ENCODE measurements at regions not wholly inside any gene's neighbourhood (a gene's known extent, or its start where the extent isn't known, plus 50 kb on each side); places are given as distances from the start of the nearest gene placed in this dataset.

DNA sequence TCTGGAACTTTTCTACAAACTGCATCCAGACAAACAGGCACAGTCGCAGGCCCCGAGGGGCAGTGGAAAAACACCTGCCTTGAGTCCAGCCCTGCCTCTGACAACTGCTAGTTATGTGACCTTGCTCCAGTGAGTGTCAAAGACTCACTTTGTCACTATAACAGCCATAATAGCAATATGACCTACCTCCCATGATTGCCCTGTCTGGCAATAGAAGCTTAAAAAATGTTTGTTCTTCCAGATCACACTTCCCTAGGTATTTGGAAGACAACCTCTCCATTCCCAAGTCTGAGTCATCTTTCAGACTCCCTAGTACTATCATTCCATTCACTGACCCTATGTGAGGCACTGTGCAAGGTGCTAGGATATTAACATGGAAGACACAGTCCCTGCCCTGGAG, 74.5 kb downstream of the RPL27A start:
- H3K4me3 ChIP-seq (replicated peaks in 1 of 4; ENCODE audit: control extremely low read depth in 1 of 4, insufficient read depth in 1 of 4, low read depth in 3 of 4, low read length in 4 of 4): no peak overlapping the region
- no peaks in the 10 kb centered on the region for H3K9me3 ChIP-seq (ENCODE audit: control insufficient read depth, insufficient read depth, low read depth, low read length)
- no peak overlapping the region for H3K27ac ChIP-seq (ENCODE audit: insufficient read depth, low read length)
- H3K27me3 ChIP-seq (ENCODE audit: control insufficient read depth, insufficient read depth, low read length): no peaks in the 10 kb centered on the region
- peak in 1 of 2 donors; percentile 78 for DNase-seq (ENCODE audit: low read depth in 2 of 2)
- H3K79me2 ChIP-seq (ENCODE audit: control insufficient read depth, insufficient read depth, low read length): peaks cover 28% of the 10 kb centered on the region
- no peaks in the 10 kb centered on the region for H4K20me1 ChIP-seq (ENCODE audit: control insufficient read depth, extremely low read depth, insufficient read depth, low read length)
- no peak overlapping the region for H3K4me2 ChIP-seq (ENCODE audit: extremely low read depth, insufficient read depth, low read length)
- no peak for TF ChIP-seq EZH2 (IDR thresholded peaks at IDR 0.05; ENCODE audit: low read length, missing control alignments)
- TF ChIP-seq, protein P1, sequence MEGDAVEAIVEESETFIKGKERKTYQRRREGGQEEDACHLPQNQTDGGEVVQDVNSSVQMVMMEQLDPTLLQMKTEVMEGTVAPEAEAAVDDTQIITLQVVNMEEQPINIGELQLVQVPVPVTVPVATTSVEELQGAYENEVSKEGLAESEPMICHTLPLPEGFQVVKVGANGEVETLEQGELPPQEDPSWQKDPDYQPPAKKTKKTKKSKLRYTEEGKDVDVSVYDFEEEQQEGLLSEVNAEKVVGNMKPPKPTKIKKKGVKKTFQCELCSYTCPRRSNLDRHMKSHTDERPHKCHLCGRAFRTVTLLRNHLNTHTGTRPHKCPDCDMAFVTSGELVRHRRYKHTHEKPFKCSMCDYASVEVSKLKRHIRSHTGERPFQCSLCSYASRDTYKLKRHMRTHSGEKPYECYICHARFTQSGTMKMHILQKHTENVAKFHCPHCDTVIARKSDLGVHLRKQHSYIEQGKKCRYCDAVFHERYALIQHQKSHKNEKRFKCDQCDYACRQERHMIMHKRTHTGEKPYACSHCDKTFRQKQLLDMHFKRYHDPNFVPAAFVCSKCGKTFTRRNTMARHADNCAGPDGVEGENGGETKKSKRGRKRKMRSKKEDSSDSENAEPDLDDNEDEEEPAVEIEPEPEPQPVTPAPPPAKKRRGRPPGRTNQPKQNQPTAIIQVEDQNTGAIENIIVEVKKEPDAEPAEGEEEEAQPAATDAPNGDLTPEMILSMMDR (conservative IDR thresholded peaks at IDR 0.05 in 1 of 2, IDR thresholded peaks at IDR 0.05 in 1 of 2; ENCODE audit: low read depth in 1 of 2, low read length in 2 of 2): no peak
- H3K9ac ChIP-seq (ENCODE audit: insufficient read depth, low read length): no peak overlapping the region
- H3K4me1 ChIP-seq (ENCODE audit: control insufficient read depth, extremely low read depth, insufficient read depth, low read length): peaks cover 18% of the 10 kb centered on the region
- no peaks in the 10 kb centered on the region for H3K36me3 ChIP-seq (ENCODE audit: control insufficient read depth, insufficient read depth, low read length)
- H2AFZ ChIP-seq (ENCODE audit: low read length): no peak overlapping the region

DNA sequence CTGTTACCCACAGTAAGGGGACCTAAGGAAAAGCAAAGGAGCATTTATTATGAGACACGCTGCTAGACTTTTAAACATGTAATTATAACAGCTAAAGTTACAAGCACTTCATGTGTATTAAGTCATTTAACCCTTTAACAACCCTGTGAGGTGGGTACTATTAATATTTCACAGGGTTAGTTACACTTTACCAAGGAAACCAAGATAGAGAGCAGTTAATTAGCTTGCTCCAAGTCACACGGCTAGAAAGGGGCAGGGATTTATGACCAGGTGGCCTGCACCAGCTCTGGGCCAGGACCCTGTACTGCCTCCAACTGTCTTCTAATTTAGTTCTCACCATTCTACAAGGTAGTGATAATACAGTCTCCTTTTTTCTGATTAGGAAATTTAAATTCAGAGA, 74.9 kb downstream of the RPL27A start:
- no peak overlapping the region for H2AFZ ChIP-seq (ENCODE audit: low read length)
- DNase-seq (ENCODE audit: low read depth in 2 of 2): no peak
- no peaks in the 10 kb centered on the region for H3K36me3 ChIP-seq (ENCODE audit: control insufficient read depth, insufficient read depth, low read length)
- H3K4me2 ChIP-seq (ENCODE audit: extremely low read depth, insufficient read depth, low read length): no peak overlapping the region
- no peaks in the 10 kb centered on the region for H3K9me3 ChIP-seq (ENCODE audit: control insufficient read depth, insufficient read depth, low read depth, low read length)
- H3K4me1 ChIP-seq (ENCODE audit: control insufficient read depth, extremely low read depth, insufficient read depth, low read length): peaks cover 18% of the 10 kb centered on the region
- no peak overlapping the region for H3K9ac ChIP-seq (ENCODE audit: insufficient read depth, low read length)
- H4K20me1 ChIP-seq (ENCODE audit: control insufficient read depth, extremely low read depth, insufficient read depth, low read length): no peaks in the 10 kb centered on the region
- H3K27me3 ChIP-seq (ENCODE audit: control insufficient read depth, insufficient read depth, low read length): no peaks in the 10 kb centered on the region
- no peak overlapping the region for H3K4me3 ChIP-seq (replicated peaks in 1 of 4; ENCODE audit: control extremely low read depth in 1 of 4, insufficient read depth in 1 of 4, low read depth in 3 of 4, low read length in 4 of 4)
- H3K27ac ChIP-seq (ENCODE audit: insufficient read depth, low read length): no peak overlapping the region
- peaks cover 32% of the 10 kb centered on the region for H3K79me2 ChIP-seq (ENCODE audit: control insufficient read depth, insufficient read depth, low read length)
- TF ChIP-seq EZH2 (IDR thresholded peaks at IDR 0.05; ENCODE audit: low read length, missing control alignments): no peak
- TF ChIP-seq, protein P1 (conservative IDR thresholded peaks at IDR 0.05 in 1 of 2, IDR thresholded peaks at IDR 0.05 in 1 of 2; ENCODE audit: low read depth in 1 of 2, low read length in 2 of 2): no peak

DNA sequence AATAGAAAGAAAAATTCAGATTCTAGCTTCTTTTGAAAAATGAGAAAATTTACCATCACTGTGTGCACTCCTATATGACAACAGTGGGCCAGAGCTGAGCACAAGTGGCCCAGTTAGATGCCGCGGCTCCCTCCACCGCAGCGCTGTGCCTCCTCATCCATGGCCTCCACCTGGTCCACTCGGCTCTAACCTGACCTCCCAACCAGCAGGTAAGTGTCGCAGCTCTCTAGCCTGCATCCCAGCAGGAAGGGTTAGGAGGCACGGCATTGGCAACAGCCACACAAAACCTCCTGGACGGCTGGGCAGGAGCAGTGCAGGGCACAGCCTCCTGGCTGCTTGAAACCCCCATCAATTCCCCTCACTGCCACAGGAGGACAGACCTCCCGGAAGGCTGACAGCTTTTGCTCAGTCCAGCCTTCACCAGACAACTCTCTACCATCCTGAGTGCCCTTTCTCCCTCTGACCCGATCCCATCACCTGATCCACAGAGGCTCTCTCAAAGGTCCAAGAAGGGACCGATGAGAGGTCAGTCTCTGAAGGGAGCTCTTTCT, 76.1 kb downstream of the RPL27A start:
- no peak overlapping the region for H3K27ac ChIP-seq (ENCODE audit: insufficient read depth, low read length)
- H4K20me1 ChIP-seq (ENCODE audit: control insufficient read depth, extremely low read depth, insufficient read depth, low read length): no peaks in the 10 kb centered on the region
- H3K4me1 ChIP-seq (ENCODE audit: control insufficient read depth, extremely low read depth, insufficient read depth, low read length): peaks cover 18% of the 10 kb centered on the region
- no peak overlapping the region for H3K9ac ChIP-seq (ENCODE audit: insufficient read depth, low read length)
- no peaks in the 10 kb centered on the region for H3K9me3 ChIP-seq (ENCODE audit: control insufficient read depth, insufficient read depth, low read depth, low read length)
- H2AFZ ChIP-seq (ENCODE audit: low read length): no peak overlapping the region
- TF ChIP-seq, protein P1 (conservative IDR thresholded peaks at IDR 0.05 in 1 of 2, IDR thresholded peaks at IDR 0.05 in 1 of 2; ENCODE audit: low read depth in 1 of 2, low read length in 2 of 2): no peak
- no peak for TF ChIP-seq EZH2 (IDR thresholded peaks at IDR 0.05; ENCODE audit: low read length, missing control alignments)
- no peak for DNase-seq (ENCODE audit: low read depth in 2 of 2)
- no peak overlapping the region for H3K4me3 ChIP-seq (replicated peaks in 1 of 4; ENCODE audit: control extremely low read depth in 1 of 4, insufficient read depth in 1 of 4, low read depth in 3 of 4, low read length in 4 of 4)
- no peak overlapping the region for H3K4me2 ChIP-seq (ENCODE audit: extremely low read depth, insufficient read depth, low read length)
- H3K79me2 ChIP-seq (ENCODE audit: control insufficient read depth, insufficient read depth, low read length): peaks cover 28% of the 10 kb centered on the region
- no peaks in the 10 kb centered on the region for H3K27me3 ChIP-seq (ENCODE audit: control insufficient read depth, insufficient read depth, low read length)
- H3K36me3 ChIP-seq (ENCODE audit: control insufficient read depth, insufficient read depth, low read length): no peaks in the 10 kb centered on the region

All from fibroblast of lung (primary cell).